ENCODE measurements at regions not wholly inside any gene's neighbourhood (a gene's known extent, or its start where the extent isn't known, plus 50 kb on each side); places are given as distances from the start of the nearest gene placed in this dataset.

DNA sequence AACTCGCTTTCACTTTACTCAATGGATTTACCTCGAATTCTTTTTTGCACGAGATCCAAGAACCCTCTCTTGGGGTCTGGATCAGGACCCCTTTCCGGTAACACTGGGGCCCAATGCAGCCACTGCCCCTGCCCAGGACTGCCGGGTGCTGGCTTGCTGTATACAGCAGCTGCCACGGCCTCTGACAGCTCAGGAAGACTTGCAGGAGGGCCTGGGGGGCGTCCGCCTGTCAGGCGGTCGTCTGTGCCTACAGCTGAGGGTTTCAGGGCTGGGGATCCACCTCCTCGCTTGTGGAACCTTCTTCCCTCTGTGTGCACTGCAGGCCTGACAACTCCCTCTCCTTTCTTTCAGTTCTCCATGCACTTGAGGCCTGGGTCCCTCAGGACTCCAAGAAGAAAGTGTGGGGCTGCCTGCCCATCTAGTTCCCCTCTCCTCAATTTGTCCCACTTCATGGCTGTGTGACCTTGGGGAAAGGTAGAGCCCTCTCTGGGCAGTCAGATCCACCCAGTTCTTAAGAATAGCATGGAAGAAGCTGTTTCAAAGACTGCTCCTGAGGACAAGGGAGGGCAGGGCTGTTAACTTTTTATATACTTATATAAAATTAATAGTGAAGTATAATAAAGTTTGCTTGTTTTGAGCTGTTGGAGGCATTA is 75.0 kb upstream of the LGSN start:
- no peaks in the 10 kb centered on the region for H4K20me1 ChIP-seq (ENCODE audit: control insufficient read depth, insufficient read depth, insufficient read length)
- no peak overlapping the region for H2BK12ac ChIP-seq (ENCODE audit: insufficient read length, low read depth, low read length)
- TF ChIP-seq, protein P1, sequence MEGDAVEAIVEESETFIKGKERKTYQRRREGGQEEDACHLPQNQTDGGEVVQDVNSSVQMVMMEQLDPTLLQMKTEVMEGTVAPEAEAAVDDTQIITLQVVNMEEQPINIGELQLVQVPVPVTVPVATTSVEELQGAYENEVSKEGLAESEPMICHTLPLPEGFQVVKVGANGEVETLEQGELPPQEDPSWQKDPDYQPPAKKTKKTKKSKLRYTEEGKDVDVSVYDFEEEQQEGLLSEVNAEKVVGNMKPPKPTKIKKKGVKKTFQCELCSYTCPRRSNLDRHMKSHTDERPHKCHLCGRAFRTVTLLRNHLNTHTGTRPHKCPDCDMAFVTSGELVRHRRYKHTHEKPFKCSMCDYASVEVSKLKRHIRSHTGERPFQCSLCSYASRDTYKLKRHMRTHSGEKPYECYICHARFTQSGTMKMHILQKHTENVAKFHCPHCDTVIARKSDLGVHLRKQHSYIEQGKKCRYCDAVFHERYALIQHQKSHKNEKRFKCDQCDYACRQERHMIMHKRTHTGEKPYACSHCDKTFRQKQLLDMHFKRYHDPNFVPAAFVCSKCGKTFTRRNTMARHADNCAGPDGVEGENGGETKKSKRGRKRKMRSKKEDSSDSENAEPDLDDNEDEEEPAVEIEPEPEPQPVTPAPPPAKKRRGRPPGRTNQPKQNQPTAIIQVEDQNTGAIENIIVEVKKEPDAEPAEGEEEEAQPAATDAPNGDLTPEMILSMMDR (conservative IDR thresholded peaks at IDR 0.05), result no peak
- no peak overlapping the region for H3K4me2 ChIP-seq (ENCODE audit: insufficient read depth, insufficient read length, low read length)
- H3K79me1 ChIP-seq (ENCODE audit: insufficient read depth, low read depth, low read length, poor library complexity, severe bottlenecking), result no peaks in the 10 kb centered on the region
- Mint-ChIP-seq H3K27me3 (ENCODE audit: low read depth) (no peaks in the 10 kb centered on the region; the same call in 1 of the 2 replicates), H3K4me1 (no peaks in the 10 kb centered on the region), H3K9me3 (peaks cover 0 to 6% of the 10 kb centered on the region in 2 experiments; a peak in 1 of 5 replicates), H3K27ac (no peak overlapping the region), H3K4me3 (no peak overlapping the region), H3K36me3 (ENCODE audit: insufficient read depth in 1 of 3, low read depth in 3 of 3) (no peaks in the 10 kb centered on the region; a peak in 1 of 7 replicates)
- H3K9ac ChIP-seq (ENCODE audit: extremely low read depth, insufficient read length, low read length), result no peak overlapping the region
- no peak overlapping the region for H2BK120ac ChIP-seq (ENCODE audit: low read depth, low read length, poor library complexity, severe bottlenecking)
- no peak overlapping the region for H4K8ac ChIP-seq (replicated peaks; ENCODE audit: insufficient read length, low read depth, low read length)
- DNase-seq, result no peak
- H3K4me1 ChIP-seq (ENCODE audit: insufficient read depth, low read length), result no peaks in the 10 kb centered on the region
- H3K18ac ChIP-seq (ENCODE audit: insufficient read length, low read depth, low read length), result no peak overlapping the region
- no peak overlapping the region for H3T11ph ChIP-seq (ENCODE audit: low read length)
- no peak overlapping the region for H3K14ac ChIP-seq (ENCODE audit: insufficient read depth, low read length)
- WGBS (ENCODE audit: extremely low coverage, insufficient read length, low lambda C conversion rate), result no CpG with 5 or more reads among the region's 11 CpGs
- H3K79me2 ChIP-seq (ENCODE audit: insufficient read depth, low read length), result no peaks in the 10 kb centered on the region
- H3K4ac ChIP-seq (ENCODE audit: low read depth, low read length), result no peak overlapping the region
- no peak overlapping the region for H2BK20ac ChIP-seq (ENCODE audit: low read depth, low read length, poor library complexity, severe bottlenecking)
- H3K27ac ChIP-seq (ENCODE audit: insufficient read length, low read depth, low read length), result no peak overlapping the region
- H2AFZ ChIP-seq (ENCODE audit: low read length), result no peak overlapping the region
- H3K23me2 ChIP-seq (ENCODE audit: insufficient read length, low read depth, low read length, poor library complexity, severe bottlenecking), result no peaks in the 10 kb centered on the region
- no peak overlapping the region for H2BK5ac ChIP-seq (ENCODE audit: insufficient read length, low read length)
- H2BK15ac ChIP-seq (ENCODE audit: low read depth, low read length), result no peak overlapping the region
- no peak overlapping the region for H2AK5ac ChIP-seq (ENCODE audit: insufficient read length, low read length)
- no peak overlapping the region for H3K56ac ChIP-seq (ENCODE audit: insufficient read length, low read depth, low read length)
- no peaks in the 10 kb centered on the region for H3K27me3 ChIP-seq (ENCODE audit: insufficient read depth, low read length)
- H4K5ac ChIP-seq (ENCODE audit: insufficient read length, low read depth, low read length), result no peak overlapping the region
- no peak overlapping the region for H3K23ac ChIP-seq (ENCODE audit: insufficient read length, low read depth, low read length)
- H3K9me3 ChIP-seq (ENCODE audit: control insufficient read depth, low read depth, low read length), result no peaks in the 10 kb centered on the region
- no peak overlapping the region for H4K91ac ChIP-seq (ENCODE audit: insufficient read length, low read depth, low read length)

All from H9 (cell line).